Common myeloid progenitor, CD34-positive (primary cell): ENCODE measurements at regions not wholly inside any gene's neighbourhood (a gene's known extent, or its start where the extent isn't known, plus 50 kb on each side); places are given as distances from the start of the nearest gene placed in this dataset.
"Not testable (repeated sequence)": the region's sequence is repeated elsewhere in the genome, so short reads cannot be mapped to it uniquely, and the experiment has no call there.

ENCODE experiments used
- CTCF ChIA-PET: fragments of 350-600 bp; sonication (Branson Sonifier 250); formaldehyde crosslinking; loops from one replicate; lab custom pipeline; 2021; ENCODE audit warnings: antibody characterized with exemption; lab: Charles Lee
- POLR2A ChIA-PET: fragments of 350-600 bp; sonication (Branson Sonifier 250); formaldehyde crosslinking; loops from one replicate; lab custom pipeline; 2021; ENCODE audit warnings: antibody characterized with exemption; lab: Charles Lee
- DNase-seq, 3 donors: peaks; one replicate each; pipeline versions ENCODE4 v3.0.0 to v3.0.0-alpha.2; 2013
- H3K27ac ChIP-seq, 2 experiments: 1 replicate in 1 of 2; 2 replicates in 1 of 2; pipeline ENCODE4 v1.7.0; 2013; ENCODE audit warnings: inconsistent platforms in 2 of 2, low read length in 2 of 2, mild to moderate bottlenecking in 2 of 2, low read depth in 1 of 2, moderate library complexity in 1 of 2; ENCODE audit not compliant: severe bottlenecking in 2 of 2, insufficient read depth in 1 of 2, poor library complexity in 1 of 2
- H3K27me3 ChIP-seq, 5 experiments: replicated peaks in 2 of 5; 1 replicate in 3 of 5; 2 replicates in 2 of 5; pipeline versions ENCODE4 v1.6.1 to v1.7.0; 2013; ENCODE audit warnings: low read length in 4 of 5, mild to moderate bottlenecking in 2 of 5, moderate library complexity in 2 of 5, inconsistent platforms in 1 of 5; ENCODE audit not compliant: insufficient read depth in 5 of 5, control insufficient read depth in 4 of 5
- H3K36me3 ChIP-seq, 4 experiments: 1 replicate in 2 of 4; 2 replicates in 2 of 4; pipeline versions ENCODE4 v1.6.1 to v1.7.0; 2013; ENCODE audit warnings: low read length in 3 of 4, control low read depth in 1 of 4, mild to moderate bottlenecking in 1 of 4; ENCODE audit not compliant: control insufficient read depth in 4 of 4, insufficient read depth in 4 of 4
- H3K4me1 ChIP-seq, 4 experiments: 1 replicate in 3 of 4; 2 replicates in 1 of 4; pipeline versions ENCODE4 v1.6.1 to v1.7.1; 2013; ENCODE audit warnings: low read length in 3 of 4, mild to moderate bottlenecking in 3 of 4, control low read depth in 1 of 4, inconsistent platforms in 1 of 4, moderate library complexity in 1 of 4; ENCODE audit not compliant: control insufficient read depth in 4 of 4, insufficient read depth in 4 of 4; ENCODE audit errors: control extremely low read depth in 1 of 4
- H3K4me3 ChIP-seq, 7 experiments: 1 replicate in 4 of 7; 2 replicates in 3 of 7; pipeline versions ENCODE4 v1.5.1 to v1.7.0; 2013; ENCODE audit warnings: mild to moderate bottlenecking in 7 of 7, low read length in 6 of 7, moderate library complexity in 6 of 7, inconsistent platforms in 2 of 7, low read depth in 2 of 7, control low read depth in 1 of 7; ENCODE audit not compliant: insufficient read depth in 4 of 7, control insufficient read depth in 1 of 7; ENCODE audit errors: extremely low read depth in 1 of 7
- H3K9me3 ChIP-seq, 5 experiments: 1 replicate in 4 of 5; 2 replicates in 1 of 5; pipeline versions ENCODE4 v1.6.1 to v1.7.1; 2013; ENCODE audit warnings: low read length in 4 of 5, mild to moderate bottlenecking in 2 of 5, inconsistent platforms in 1 of 5, low read depth in 1 of 5, moderate library complexity in 1 of 5; ENCODE audit not compliant: control insufficient read depth in 4 of 5, insufficient read depth in 2 of 5; ENCODE audit errors: control extremely low read depth in 1 of 5
- WGBS: methylation state at CpG from one replicate; pipeline ENCODE4 v1.1.5; 2013; ENCODE audit not compliant: insufficient coverage; 5-methylcytosine and 5-hydroxymethylcytosine counted together

DNA sequence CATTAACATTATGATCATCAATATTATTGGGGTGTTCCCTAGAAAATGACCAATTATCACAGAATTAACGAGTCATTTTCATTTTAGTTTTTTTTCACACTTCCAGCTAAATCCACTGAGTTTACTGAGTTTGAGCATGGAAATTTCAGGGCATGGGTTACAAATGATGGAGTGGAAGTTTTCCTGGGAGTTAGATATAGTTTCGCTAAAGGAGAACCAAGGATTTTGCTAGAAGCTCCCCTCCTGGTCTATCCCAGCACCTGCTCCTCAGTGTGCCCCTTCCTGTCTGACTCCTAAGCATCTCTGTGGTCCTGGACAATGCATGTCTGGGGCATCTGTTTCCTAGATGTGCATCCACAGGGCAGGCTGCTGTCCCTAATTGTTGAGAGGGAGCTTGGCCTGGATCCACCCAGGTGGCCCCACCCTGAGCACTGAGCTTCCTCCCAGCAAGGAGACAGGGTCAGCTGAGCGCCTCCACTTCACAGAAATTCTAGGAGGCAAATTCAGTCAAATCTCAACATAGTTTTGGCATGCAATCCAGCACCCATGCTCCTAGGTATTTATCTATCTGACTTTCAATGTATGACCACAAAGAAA lies 102.3 kb upstream of the GOLGA6L6 start:
- Histone ChIP-seq H3K27me3 (peaks cover 0 to 13% (median 0%) of the 10 kb centered on the region in 5 experiments), H3K4me1 (peaks cover 0 to 10% (median 2%) of the 10 kb centered on the region in 4 experiments), H3K36me3 (no peaks in the 10 kb centered on the region), H3K27ac (no peak overlapping the region), H3K4me3 (no peak overlapping the region), H3K9me3 (no peaks in the 10 kb centered on the region)
- CTCF ChIA-PET = interaction anchor here (1.0 to 1.5 kb wide), 4 partner anchors 9 to 640 kb away, joined by 3 to 7 read pairs (median 4); no protein-coding TSS in a partner anchor
- 94% methylated on average over 2 of the region's 3 CpGs for WGBS
- POLR2A ChIA-PET = no interaction called here
- DNase-seq = no peak

DNA sequence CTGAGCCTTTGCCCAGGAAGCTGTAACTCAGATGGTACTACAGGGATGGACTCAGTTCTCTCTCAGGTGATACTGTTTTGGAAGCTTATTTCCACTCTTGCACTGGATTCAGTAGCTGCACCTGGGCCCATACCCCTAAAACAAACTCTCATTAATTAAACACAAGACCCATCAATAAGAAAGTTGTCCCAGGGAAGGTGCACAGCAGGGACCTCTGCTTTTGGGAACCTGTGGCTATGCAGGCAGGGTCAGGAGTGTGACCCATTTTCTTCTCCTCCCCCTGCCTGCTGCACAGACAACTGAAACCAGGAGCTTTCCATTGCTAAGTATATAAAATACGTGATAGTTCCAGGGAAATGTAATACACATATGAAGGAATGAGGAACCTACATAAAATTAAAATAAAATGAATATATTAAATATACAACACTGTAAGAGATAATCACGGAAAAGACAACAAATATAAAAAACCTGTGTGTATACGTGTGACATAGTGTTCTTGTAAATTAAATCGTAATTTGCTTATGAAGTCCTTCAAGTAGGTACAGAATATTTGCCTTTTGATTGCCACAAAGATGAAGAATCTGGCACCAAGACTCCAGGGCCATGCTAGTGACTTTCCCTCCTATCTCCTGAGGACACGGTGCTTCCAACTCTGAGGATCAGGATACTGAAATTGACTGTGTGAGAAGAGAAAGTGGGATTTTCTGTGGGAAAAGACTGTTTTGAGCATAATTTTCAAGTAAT lies 101.6 kb upstream of the GOLGA6L6 start:
- POLR2A ChIA-PET = no interaction called here
- Histone ChIP-seq H3K27ac (no peak overlapping the region), H3K36me3 (no peaks in the 10 kb centered on the region), H3K4me3 (no peak overlapping the region), H3K27me3 (peaks cover 0 to 13% (median 0%) of the 10 kb centered on the region in 5 experiments), H3K9me3 (no peaks in the 10 kb centered on the region), H3K4me1 (peaks cover 0 to 10% (median 2%) of the 10 kb centered on the region in 4 experiments)
- DNase-seq = no peak
- CTCF ChIA-PET = interaction anchor here (0.5 to 1.9 kb wide), 3 partner anchors 9 to 302 kb away, joined by 3 to 4 read pairs (median 4); no protein-coding TSS in a partner anchor
- 72% methylated on average over 3 of the region's 5 CpGs for WGBS

DNA sequence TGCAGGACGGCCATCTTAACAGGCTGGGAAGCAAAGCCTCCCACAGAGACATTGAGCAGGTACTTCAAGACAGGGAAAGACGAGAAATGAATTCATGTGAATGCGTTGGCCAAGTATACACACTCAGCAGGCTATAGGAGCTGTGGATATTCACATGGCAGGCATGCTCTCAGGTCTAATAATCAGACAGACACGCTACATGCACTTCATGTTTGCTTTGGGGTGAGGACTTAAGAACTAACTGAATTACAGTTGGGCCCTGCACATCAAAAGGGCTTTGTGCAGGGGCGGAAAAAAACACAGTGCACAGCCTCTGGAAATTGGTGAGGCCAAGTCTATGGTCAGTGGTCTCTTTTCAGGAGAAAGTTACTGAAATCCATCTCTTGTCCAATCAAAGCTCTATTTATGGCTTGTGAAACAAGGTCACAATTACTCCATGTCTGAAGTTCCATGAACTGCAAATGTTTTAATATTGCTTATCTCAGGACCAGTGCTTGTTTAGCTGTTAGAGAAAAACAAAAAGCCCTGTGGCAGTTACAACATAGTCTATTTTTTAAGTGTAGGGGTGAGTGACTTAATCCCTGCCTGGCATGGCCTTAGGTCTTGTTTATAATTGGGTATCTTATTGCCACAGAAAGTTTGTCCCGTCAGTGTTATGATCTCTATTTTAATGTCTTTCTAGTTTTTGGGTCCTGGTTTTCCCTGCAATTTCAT lies 100.6 kb upstream of the GOLGA6L6 start:
- ChIA-PET CTCF (interaction anchor here (0.5 to 1.9 kb wide), 2 partner anchors 10 to 301 kb away, joined by 3 to 4 read pairs; no protein-coding TSS in a partner anchor), POLR2A (no interaction called here)
- Histone ChIP-seq H3K9me3 (no peaks in the 10 kb centered on the region), H3K4me3 (no peak overlapping the region), H3K27ac (no peak overlapping the region), H3K36me3 (no peaks in the 10 kb centered on the region), H3K27me3 (peaks cover 0 to 13% (median 0%) of the 10 kb centered on the region in 5 experiments), H3K4me1 (peaks cover 0 to 10% (median 2%) of the 10 kb centered on the region in 4 experiments)
- 78% methylated on average over 4 of the region's 6 CpGs for WGBS
- DNase-seq = no peak

DNA sequence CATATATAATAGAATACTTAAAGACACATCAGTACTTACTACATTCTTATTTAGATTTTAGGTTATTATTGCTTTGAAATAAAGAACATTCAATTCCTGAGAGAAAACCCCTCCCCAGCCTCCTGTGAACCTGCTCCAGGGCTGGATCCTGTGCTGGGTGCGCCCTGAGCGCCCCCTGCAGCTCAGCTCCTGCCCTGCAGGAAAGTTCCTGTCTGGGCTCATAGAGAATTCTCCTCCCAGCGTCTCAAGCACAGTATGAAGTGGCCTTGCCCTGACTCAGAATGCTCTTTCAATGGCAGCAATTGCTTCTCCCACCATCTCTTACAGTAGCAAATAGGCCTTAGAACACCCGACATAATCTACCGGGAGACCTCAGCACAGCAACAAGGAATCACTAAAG lies 98.8 kb upstream of the GOLGA6L6 start:
- H3K36me3 ChIP-seq, CTCF ChIA-PET: not testable (repeated sequence)

DNA sequence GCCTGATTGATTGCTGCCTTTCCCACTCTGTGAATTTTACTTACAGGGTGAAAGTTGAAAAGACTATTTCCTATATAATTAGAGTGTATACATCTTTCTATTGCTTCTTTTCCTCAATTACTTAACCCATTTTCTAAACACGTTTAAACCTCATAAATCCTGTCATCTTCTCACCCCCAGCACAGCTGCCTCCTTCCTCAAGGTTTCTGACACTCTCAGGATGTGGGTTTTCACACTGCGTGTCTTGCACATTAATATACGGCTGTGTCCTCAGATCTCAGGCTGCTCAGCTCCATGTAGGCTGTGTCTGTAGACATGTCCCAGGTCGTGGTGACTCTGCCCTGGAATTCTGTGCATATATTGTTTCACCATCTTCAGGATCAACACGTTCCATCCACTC lies 97.6 kb upstream of the GOLGA6L6 start:
- H3K9me3 ChIP-seq, H3K36me3 ChIP-seq, POLR2A ChIA-PET, H3K4me1 ChIP-seq, H3K27ac ChIP-seq, DNase-seq, H3K4me3 ChIP-seq, CTCF ChIA-PET: not testable (repeated sequence)
- H3K27me3 ChIP-seq = peaks cover 0 to 11% (median 0%) of the 10 kb centered on the region in 5 experiments
- no CpG with 5 or more reads among the region's 5 CpGs for WGBS

More for the DNA sequence above, 98.8 kb upstream of the GOLGA6L6 start:
- H3K9me3 ChIP-seq, DNase-seq, POLR2A ChIA-PET, H3K4me3 ChIP-seq, H3K4me1 ChIP-seq, H3K27ac ChIP-seq: not testable (repeated sequence)
- H3K27me3 ChIP-seq = peaks cover 0 to 13% (median 0%) of the 10 kb centered on the region in 5 experiments
- WGBS = no CpG with 5 or more reads among the region's 5 CpGs

DNA sequence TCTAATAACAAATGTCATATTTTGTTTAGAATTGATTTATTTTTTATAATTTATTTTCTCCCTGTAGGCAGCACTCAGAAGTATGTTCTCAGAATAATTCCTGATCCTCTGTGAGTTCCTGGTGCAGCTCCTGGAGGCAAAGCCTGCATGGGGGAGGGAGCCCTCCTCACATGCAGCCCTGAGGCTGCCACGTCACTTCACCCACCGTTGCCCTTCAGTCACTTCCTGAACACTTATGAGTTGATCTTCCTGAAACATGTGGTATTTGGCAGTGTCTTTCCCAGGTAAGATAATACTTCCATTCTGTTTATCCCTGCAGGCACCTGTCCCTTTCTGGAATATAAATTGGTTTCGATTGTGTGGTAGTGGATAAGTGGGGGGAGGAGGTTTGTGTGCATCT lies 95.9 kb upstream of the GOLGA6L6 start:
- H3K4me1 ChIP-seq, H3K36me3 ChIP-seq, H3K27ac ChIP-seq, CTCF ChIA-PET, DNase-seq, POLR2A ChIA-PET, H3K27me3 ChIP-seq, H3K4me3 ChIP-seq, H3K9me3 ChIP-seq: not testable (repeated sequence)
- no CpG with 5 or more reads among the region's 3 CpGs for WGBS
